ENCODE measurements at regions not wholly inside any gene's neighbourhood (a gene's known extent, or its start where the extent isn't known, plus 50 kb on each side); places are given as distances from the start of the nearest gene placed in this dataset.

DNA sequence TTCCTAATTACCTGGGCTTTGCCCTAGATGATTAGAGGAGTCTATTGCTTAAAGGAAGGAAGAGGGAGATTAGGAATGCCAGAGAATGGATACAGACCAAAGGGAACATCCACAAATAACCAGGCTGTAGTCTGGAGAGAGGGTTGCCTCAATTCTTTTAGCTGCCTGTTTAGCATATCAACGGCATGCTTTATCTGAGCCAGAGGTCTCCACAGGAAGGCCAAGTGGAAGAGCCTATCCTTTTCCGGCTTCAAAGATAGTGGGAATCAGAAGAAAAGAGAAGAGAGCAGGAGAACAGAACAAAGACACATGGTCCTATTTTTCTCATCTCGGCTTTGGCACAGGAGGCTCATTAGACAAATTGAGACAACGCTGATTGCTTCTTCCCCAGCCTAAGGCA lies 142.4 kb downstream of the NMUR2 start:
- no peaks in the 10 kb centered on the region for H3K27me3 ChIP-seq
- H3K4me3 ChIP-seq: no peak overlapping the region
- TF ChIP-seq EP300 (IDR thresholded peaks at IDR 0.05; ENCODE audit: low read depth): no peak
- no peak for TF ChIP-seq POLR2A (IDR thresholded peaks at IDR 0.05)
- no peak for TF ChIP-seq POLR2AphosphoS5 (IDR thresholded peaks at IDR 0.05)
- TF ChIP-seq, protein P1, sequence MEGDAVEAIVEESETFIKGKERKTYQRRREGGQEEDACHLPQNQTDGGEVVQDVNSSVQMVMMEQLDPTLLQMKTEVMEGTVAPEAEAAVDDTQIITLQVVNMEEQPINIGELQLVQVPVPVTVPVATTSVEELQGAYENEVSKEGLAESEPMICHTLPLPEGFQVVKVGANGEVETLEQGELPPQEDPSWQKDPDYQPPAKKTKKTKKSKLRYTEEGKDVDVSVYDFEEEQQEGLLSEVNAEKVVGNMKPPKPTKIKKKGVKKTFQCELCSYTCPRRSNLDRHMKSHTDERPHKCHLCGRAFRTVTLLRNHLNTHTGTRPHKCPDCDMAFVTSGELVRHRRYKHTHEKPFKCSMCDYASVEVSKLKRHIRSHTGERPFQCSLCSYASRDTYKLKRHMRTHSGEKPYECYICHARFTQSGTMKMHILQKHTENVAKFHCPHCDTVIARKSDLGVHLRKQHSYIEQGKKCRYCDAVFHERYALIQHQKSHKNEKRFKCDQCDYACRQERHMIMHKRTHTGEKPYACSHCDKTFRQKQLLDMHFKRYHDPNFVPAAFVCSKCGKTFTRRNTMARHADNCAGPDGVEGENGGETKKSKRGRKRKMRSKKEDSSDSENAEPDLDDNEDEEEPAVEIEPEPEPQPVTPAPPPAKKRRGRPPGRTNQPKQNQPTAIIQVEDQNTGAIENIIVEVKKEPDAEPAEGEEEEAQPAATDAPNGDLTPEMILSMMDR (IDR thresholded peaks at IDR 0.05): no peak
- no peaks in the 10 kb centered on the region for H3K36me3 ChIP-seq
- no peaks in the 10 kb centered on the region for H3K9me3 ChIP-seq
- no peak overlapping the region for H3K27ac ChIP-seq
- no peak for DNase-seq
- intact Hi-C loops (cut with DNase I; ENCODE audit: low total_unique reads): no loop called here
- WGBS, 2 donors (ENCODE audit: low coverage in 1 of 2): 57 to 59% methylated on average over 3 to 4 of the region's 4 CpGs
- no peaks in the 10 kb centered on the region for H3K4me1 ChIP-seq
- in situ Hi-C loops (cut with MboI; ENCODE audit: low pct_ligation_motif_present in 1 of 4, low pct_unique_long_range_greater_than_20kb in 1 of 4, low sequenced_read_pairs in 3 of 4): no loop called here

DNA sequence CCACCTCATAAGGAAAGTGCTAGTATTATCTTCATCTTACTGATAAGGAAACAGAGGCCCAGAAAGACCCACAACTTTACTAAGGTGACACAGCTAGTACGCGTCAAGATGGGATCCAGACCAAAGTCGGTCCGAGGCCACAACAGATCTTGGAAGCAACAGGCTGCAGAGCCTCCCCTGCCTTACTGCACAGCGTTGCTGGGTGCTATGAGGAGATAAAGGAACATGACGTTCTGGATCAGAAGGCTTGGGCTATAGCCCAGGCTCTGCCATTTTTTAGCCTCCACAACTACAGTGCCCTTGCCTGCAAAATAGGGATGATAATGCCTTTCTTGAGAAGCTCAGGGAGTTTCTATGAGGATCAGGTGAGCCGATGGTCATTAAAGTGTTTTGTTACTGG lies 144.1 kb downstream of the NMUR2 start:
- Histone ChIP-seq H3K27ac (no peak overlapping the region), H3K36me3 (no peaks in the 10 kb centered on the region), H3K9me3 (no peaks in the 10 kb centered on the region), H3K27me3 (no peaks in the 10 kb centered on the region), H3K4me3 (no peak overlapping the region), H3K4me1 (no peaks in the 10 kb centered on the region)
- intact Hi-C loops (cut with DNase I; ENCODE audit: low total_unique reads) (no loop called here), in situ Hi-C loops (cut with MboI; ENCODE audit: low pct_ligation_motif_present in 1 of 4, low pct_unique_long_range_greater_than_20kb in 1 of 4, low sequenced_read_pairs in 3 of 4) (no loop called here)
- 74 to 80% methylated on average over 6 to 7 of the region's 7 CpGs for WGBS, 2 donors (ENCODE audit: low coverage in 1 of 2)
- no peak for TF ChIP-seq POLR2A (IDR thresholded peaks at IDR 0.05)
- TF ChIP-seq POLR2AphosphoS5 (IDR thresholded peaks at IDR 0.05): no peak
- DNase-seq: no peak

DNA sequence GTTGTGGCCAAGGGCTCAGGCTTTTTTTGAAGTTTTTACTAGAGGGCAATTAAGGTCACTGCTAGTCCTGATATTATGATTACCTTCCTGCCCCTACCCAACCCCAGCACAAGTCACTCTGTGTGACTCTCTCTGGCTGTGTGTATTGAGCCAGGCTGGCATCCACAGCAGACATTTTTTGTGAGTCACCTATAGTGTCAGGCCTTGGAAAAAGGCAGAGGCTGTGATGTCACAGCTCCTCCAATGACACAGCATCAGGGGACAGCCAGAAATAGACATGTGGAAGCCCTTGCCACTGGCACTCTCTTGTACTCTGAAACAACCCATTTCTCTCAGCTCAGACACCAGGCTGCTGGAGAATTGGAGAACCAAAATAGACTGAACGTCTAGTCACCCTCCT lies 145.4 kb downstream of the NMUR2 start:
- Histone ChIP-seq H3K27ac (no peak overlapping the region), H3K4me1 (no peaks in the 10 kb centered on the region), H3K27me3 (no peaks in the 10 kb centered on the region), H3K9me3 (no peaks in the 10 kb centered on the region), H3K4me3 (no peak overlapping the region), H3K36me3 (no peaks in the 10 kb centered on the region)
- no peak for DNase-seq
- in situ Hi-C loops (cut with MboI; ENCODE audit: low pct_ligation_motif_present in 1 of 4, low pct_unique_long_range_greater_than_20kb in 1 of 4, low sequenced_read_pairs in 3 of 4) (no loop called here), intact Hi-C loops (cut with DNase I; ENCODE audit: low total_unique reads) (no loop called here)
- WGBS, 2 donors (ENCODE audit: low coverage in 1 of 2): 53% methylated on average over 1 of the region's 1 CpG; no CpG with 5 or more reads in 1 of the 2 donors
- TF ChIP-seq, protein P1 (IDR thresholded peaks at IDR 0.05): no peak
- no peak for TF ChIP-seq POLR2A (IDR thresholded peaks at IDR 0.05)
- no peak for TF ChIP-seq EP300 (IDR thresholded peaks at IDR 0.05; ENCODE audit: low read depth)
- TF ChIP-seq POLR2AphosphoS5 (IDR thresholded peaks at IDR 0.05): no peak

DNA sequence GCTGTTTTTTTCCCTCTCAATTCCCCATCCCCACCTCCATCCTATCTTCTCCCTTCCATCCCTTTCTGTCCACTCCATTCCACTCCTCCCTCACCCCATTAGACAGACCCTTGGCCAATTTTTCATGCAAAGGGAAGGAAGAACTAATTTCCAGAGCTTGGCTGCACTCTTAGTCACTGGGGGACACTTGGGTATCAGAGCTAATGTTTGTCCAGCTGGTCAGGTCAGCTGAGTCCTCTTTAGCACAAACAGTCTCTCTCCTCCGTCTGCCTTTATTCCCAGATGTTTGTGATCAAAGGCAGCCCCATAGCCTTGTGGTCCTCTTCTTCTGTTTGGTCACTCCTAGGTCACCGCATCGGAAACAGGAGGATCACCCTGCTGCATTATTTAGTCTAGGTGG lies 148.5 kb downstream of the NMUR2 start:
- WGBS, 2 donors (ENCODE audit: low coverage in 1 of 2): 65 to 80% methylated on average over 1 to 3 of the region's 3 CpGs
- Histone ChIP-seq H3K27ac (no peak overlapping the region), H3K4me3 (no peak overlapping the region), H3K27me3 (no peaks in the 10 kb centered on the region), H3K4me1 (no peaks in the 10 kb centered on the region), H3K9me3 (no peaks in the 10 kb centered on the region), H3K36me3 (no peaks in the 10 kb centered on the region)
- TF ChIP-seq POLR2AphosphoS5 (IDR thresholded peaks at IDR 0.05): no peak
- TF ChIP-seq, protein P1 (IDR thresholded peaks at IDR 0.05): no peak
- in situ Hi-C loops (cut with MboI; ENCODE audit: low pct_ligation_motif_present in 1 of 4, low pct_unique_long_range_greater_than_20kb in 1 of 4, low sequenced_read_pairs in 3 of 4): no loop called here
- intact Hi-C loops (cut with DNase I; ENCODE audit: low total_unique reads): no loop called here
- no peak for DNase-seq

DNA sequence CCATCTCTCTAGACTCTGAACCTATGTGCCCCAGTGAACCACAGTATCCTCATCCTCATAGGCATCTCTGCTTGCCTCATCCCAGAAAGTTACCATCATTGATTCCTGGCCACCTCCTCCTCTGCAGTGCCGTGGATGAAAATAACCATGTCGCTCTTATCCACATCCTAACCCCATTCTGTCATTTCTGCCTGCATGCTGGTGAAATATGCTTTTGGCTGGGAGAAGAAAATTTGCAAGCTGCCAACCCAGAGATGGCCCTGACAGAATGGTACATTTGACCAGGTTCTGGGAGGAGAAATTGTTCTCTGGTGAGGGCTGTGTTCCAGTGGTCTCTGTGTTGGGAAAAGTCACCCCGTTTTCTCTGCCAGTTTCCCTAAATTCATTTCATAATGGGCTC lies 149.7 kb downstream of the NMUR2 start:
- in situ Hi-C loops (cut with MboI; ENCODE audit: low pct_ligation_motif_present in 1 of 4, low pct_unique_long_range_greater_than_20kb in 1 of 4, low sequenced_read_pairs in 3 of 4): no loop called here
- intact Hi-C loops (cut with DNase I; ENCODE audit: low total_unique reads): no loop called here
- Histone ChIP-seq H3K27me3 (no peaks in the 10 kb centered on the region), H3K36me3 (no peaks in the 10 kb centered on the region), H3K4me3 (no peak overlapping the region), H3K27ac (no peak overlapping the region), H3K4me1 (no peaks in the 10 kb centered on the region), H3K9me3 (no peaks in the 10 kb centered on the region)
- DNase-seq: no peak
- WGBS, 2 donors (ENCODE audit: low coverage in 1 of 2): 88% methylated on average over 3 of the region's 3 CpGs; no CpG with 5 or more reads in 1 of the 2 donors
- TF ChIP-seq POLR2A (IDR thresholded peaks at IDR 0.05) (no peak), EP300 (IDR thresholded peaks at IDR 0.05; ENCODE audit: low read depth) (no peak), POLR2AphosphoS5 (IDR thresholded peaks at IDR 0.05) (no peak)
- TF ChIP-seq, protein P1 (IDR thresholded peaks at IDR 0.05): no peak
